SK-N-MC (cell line): ENCODE measurements at regions not wholly inside any gene's neighbourhood (a gene's known extent, or its start where the extent isn't known, plus 50 kb on each side); places are given as distances from the start of the nearest gene placed in this dataset.

ENCODE experiments used
- DNase-seq: peaks from one replicate; pipeline ENCODE4 v3.0.0-alpha.2; 2011; ENCODE audit warnings: low read depth, low spot score
- H3K27ac ChIP-seq: fragments of 200-600 bp; sonication (generic); 2 replicates; pipeline ENCODE4 v1.5.1; 2016; ENCODE audit warnings: mixed run types
- H3K36me3 ChIP-seq: fragments of 200-600 bp; sonication (generic); 2 replicates; pipeline ENCODE4 v1.6.1; 2017; ENCODE audit warnings: antibody characterized with exemption, low read length, mixed read lengths; ENCODE audit not compliant: insufficient read depth
- H3K4me3 ChIP-seq: fragments of 200-600 bp; sonication (generic); 2 replicates; pipeline ENCODE4 v1.5.1; 2016
- H3K9ac ChIP-seq: fragments of 200-600 bp; sonication (generic); 2 replicates; pipeline ENCODE4 v1.8.0; 2017; ENCODE audit warnings: mixed run types, mixed read lengths; ENCODE audit not compliant: insufficient read length
- H3K9me3 ChIP-seq: fragments of 200-600 bp; sonication (generic); 2 replicates; pipeline ENCODE4 v1.6.1; 2017; ENCODE audit warnings: low read depth, mild to moderate bottlenecking, antibody characterized with exemption, low read length, moderate library complexity, mixed read lengths
- EZH2 ChIP-seq: fragments of 200-600 bp; sonication (generic); IDR thresholded peaks from one replicate; pipeline ENCODE4 v1.6.1; 2017; ENCODE audit warnings: antibody characterized with exemption
- FOXP2 ChIP-seq: optimal IDR thresholded peaks from 2 replicates; pipeline ENCODE3; 2011; ENCODE audit warnings: mild to moderate bottlenecking, moderate library complexity; ENCODE audit not compliant: insufficient read depth; ENCODE audit errors: extremely low read length, control extremely low read depth
- POLR2AphosphoS5 ChIP-seq: IDR thresholded peaks from 2 replicates; pipeline ENCODE4 v1.6.1; 2012; ENCODE audit warnings: mild to moderate bottlenecking, low read depth, low read length, borderline replicate concordance

GRCh38 chr12:127625176-127625771 is 641.7 kb upstream of the TMEM132C start:
- H3K27ac ChIP-seq = no peak overlapping the region
- no peak overlapping the region for H3K9ac ChIP-seq
- no peaks in the 10 kb centered on the region for H3K9me3 ChIP-seq
- no peak for TF ChIP-seq EZH2
- TF ChIP-seq FOXP2 = no peak
- TF ChIP-seq POLR2AphosphoS5 = no peak
- H3K4me3 ChIP-seq = no peak overlapping the region
- DNase-seq = no peak
- no peaks in the 10 kb centered on the region for H3K36me3 ChIP-seq

- Histone ChIP-seq H3K9me3 (no peaks in the 10 kb centered on the region), H3K27ac (no peak overlapping the region), H3K4me3 (no peak overlapping the region), H3K9ac (no peak overlapping the region), H3K36me3 (no peaks in the 10 kb centered on the region)
- TF ChIP-seq EZH2 = no peak
- TF ChIP-seq FOXP2 = no peak
- TF ChIP-seq POLR2AphosphoS5 = no peak
- no peak for DNase-seq
Observed at GRCh38 chr12:127628645-127629044, 638.3 kb upstream of the TMEM132C start.

GRCh38 chr12:127629066-127629820 is 637.7 kb upstream of the TMEM132C start:
- TF ChIP-seq FOXP2 = no peak
- no peak for TF ChIP-seq EZH2
- H3K9me3 ChIP-seq = no peaks in the 10 kb centered on the region
- no peak for DNase-seq
- no peaks in the 10 kb centered on the region for H3K36me3 ChIP-seq
- no peak overlapping the region for H3K27ac ChIP-seq
- no peak overlapping the region for H3K9ac ChIP-seq
- no peak overlapping the region for H3K4me3 ChIP-seq

DNA sequence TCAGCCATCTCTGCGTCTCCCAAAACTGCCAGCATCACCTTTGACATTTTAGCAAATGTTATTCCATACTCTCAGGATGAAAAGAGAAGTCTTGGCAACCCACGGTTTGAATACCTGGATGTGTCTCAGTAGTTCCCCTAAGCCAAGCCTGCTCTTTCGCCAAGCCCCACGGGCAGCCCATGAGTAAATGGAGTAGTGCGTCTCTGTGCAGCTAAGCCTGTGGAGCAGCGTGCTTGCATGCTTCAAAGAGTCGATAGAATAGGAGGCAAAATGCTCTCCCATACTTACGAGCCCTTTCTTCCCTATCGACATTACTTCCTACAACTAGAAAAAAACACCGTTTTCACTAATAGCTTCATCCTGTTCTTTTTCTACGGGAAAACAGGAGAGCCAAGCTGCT is 634.5 kb upstream of the TMEM132C start:
- Histone ChIP-seq H3K4me3 (no peak overlapping the region), H3K27ac (no peak overlapping the region), H3K36me3 (no peaks in the 10 kb centered on the region), H3K9ac (no peak overlapping the region), H3K9me3 (no peaks in the 10 kb centered on the region)
- no peak for DNase-seq
- TF ChIP-seq EZH2 (no peak), POLR2AphosphoS5 (no peak), FOXP2 (no peak)

DNA sequence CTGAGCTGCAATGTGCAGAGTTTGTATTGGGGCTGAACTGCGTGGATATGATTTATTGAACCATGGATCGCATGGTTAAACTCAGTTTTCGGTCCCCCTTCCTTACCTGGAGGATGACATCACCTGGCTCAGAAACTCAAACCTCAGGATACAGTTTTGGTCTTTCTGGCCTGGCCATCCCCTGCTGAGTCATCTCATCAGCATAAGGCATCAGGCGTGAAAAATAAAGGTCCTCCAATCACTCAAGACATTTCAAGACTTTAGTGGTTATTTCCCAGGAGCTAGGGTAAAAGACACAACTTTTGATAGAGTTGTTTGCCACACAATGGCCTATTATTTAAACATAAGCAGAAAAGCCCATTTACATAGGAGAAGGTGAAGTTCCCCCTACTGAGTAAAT is 631.1 kb upstream of the TMEM132C start:
- Histone ChIP-seq H3K4me3 (no peak overlapping the region), H3K27ac (no peak overlapping the region), H3K36me3 (no peaks in the 10 kb centered on the region), H3K9ac (no peak overlapping the region), H3K9me3 (no peaks in the 10 kb centered on the region)
- no peak for DNase-seq
- no peak for TF ChIP-seq FOXP2
- no peak for TF ChIP-seq EZH2
- TF ChIP-seq POLR2AphosphoS5 = no peak

GRCh38 chr12:127636882-127637281 is 630.1 kb upstream of the TMEM132C start:
- no peak for DNase-seq
- H3K27ac ChIP-seq = no peak overlapping the region
- H3K9me3 ChIP-seq = no peaks in the 10 kb centered on the region
- H3K36me3 ChIP-seq = no peaks in the 10 kb centered on the region
- no peak for TF ChIP-seq POLR2AphosphoS5
- no peak for TF ChIP-seq FOXP2
- no peak for TF ChIP-seq EZH2
- H3K4me3 ChIP-seq = no peak overlapping the region
- no peak overlapping the region for H3K9ac ChIP-seq

DNA sequence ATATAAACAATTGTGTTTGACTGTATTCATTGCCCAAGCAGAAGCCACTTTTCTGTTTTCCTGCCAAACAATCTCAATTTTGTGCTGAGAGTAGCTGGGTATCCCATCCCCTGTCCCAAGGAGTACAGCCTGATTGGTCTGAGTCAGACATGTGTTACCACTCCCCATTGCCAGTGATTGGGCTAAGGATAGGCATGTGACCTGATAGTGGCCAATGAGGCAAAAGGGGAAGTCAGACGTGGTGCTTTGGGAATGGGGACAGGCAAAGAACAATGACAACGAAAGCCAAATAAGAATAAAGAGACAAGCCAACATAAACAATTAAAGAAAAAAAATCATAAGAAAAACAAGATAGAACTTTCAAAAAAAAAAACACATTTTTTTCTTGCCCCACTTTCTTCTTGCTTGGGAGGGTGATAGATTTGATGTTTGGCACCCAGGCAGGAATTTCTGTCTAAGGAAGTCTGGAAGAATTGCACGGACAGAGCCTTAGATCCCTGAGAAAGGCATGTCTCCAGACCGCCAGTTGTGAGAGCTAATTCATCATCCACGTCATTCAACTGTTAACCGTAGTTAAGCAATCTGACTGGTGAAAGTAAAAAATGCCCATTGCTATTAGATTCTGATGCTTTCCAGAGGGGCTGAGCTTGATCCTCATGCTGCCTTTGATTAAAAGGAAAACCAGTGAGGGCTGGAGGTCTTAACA is 626.6 kb upstream of the TMEM132C start:
- no peak overlapping the region for H3K27ac ChIP-seq
- TF ChIP-seq POLR2AphosphoS5 = no peak
- TF ChIP-seq FOXP2 = no peak
- TF ChIP-seq EZH2 = no peak
- H3K36me3 ChIP-seq = no peaks in the 10 kb centered on the region
- H3K9ac ChIP-seq = no peak overlapping the region
- H3K4me3 ChIP-seq = no peak overlapping the region
- no peak for DNase-seq
- H3K9me3 ChIP-seq = no peaks in the 10 kb centered on the region

DNA sequence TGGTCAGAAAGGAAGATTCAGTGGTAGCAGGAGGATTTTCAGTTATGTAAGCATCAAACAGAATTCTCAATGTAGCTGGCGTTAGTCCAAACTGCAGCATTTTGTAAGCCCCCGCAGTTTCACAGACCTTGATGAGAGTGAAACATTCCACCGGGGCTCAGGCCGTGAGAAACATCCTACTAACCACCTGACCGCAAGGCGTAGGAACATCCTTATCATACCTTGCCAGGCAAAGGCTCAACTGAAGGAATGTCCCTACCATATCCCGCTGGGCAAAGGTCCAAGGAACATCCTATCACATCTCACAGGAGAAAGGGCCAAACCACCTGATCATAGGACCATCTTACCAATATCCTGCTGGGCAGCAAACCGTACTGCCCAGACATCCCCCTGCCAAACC is 624.8 kb upstream of the TMEM132C start:
- no peaks in the 10 kb centered on the region for H3K36me3 ChIP-seq
- TF ChIP-seq FOXP2 (no peak), EZH2 (no peak), POLR2AphosphoS5 (no peak)

DNA sequence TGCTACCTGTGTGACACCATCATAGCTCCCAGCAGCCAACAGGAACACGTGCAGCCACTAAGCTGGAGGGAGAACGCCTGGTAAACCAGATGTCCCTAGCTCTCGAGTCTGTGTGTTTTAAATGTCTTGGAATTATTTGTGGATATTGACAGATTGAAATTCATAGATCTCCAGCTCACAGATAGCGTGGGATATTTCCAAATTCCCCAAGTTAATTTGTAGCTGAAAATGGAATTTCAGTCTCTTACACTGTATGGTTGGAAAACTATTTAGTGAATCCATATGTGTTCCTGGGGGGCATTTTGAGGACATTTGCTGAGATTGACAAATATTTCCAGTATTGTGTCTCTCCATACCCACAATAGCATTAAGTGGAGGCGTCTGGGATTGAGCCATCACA is 618.6 kb upstream of the TMEM132C start:
- Histone ChIP-seq H3K36me3 (no peaks in the 10 kb centered on the region), H3K9ac (no peak overlapping the region), H3K9me3 (no peaks in the 10 kb centered on the region), H3K27ac (no peak overlapping the region), H3K4me3 (no peak overlapping the region)
- no peak for DNase-seq
- no peak for TF ChIP-seq POLR2AphosphoS5
- TF ChIP-seq FOXP2 = no peak
- no peak for TF ChIP-seq EZH2

More for the DNA sequence above, 624.8 kb upstream of the TMEM132C start:
- DNase-seq = no peak
- no peak overlapping the region for H3K9ac ChIP-seq
- H3K27ac ChIP-seq = no peak overlapping the region
- no peaks in the 10 kb centered on the region for H3K9me3 ChIP-seq
- no peak overlapping the region for H3K4me3 ChIP-seq
